HL-60 (cell line): ENCODE measurements at regions not wholly inside any gene's neighbourhood (a gene's known extent, or its start where the extent isn't known, plus 50 kb on each side); places are given as distances from the start of the nearest gene placed in this dataset.

Source experiments
- POLR2AphosphoS5 ChIP-seq: IDR thresholded peaks from 2 replicates; pipeline ENCODE4 v1.6.1; 2012; ENCODE audit warnings: low read depth
- TF ChIP-seq, protein P1 (sequence below): IDR thresholded peaks from one replicate; pipeline ENCODE4 v1.5.1; 2011; ENCODE audit warnings: low read length, control low read depth, inconsistent platforms; ENCODE audit not compliant: insufficient read depth
- TF ChIP-seq, protein P2 (sequence below): IDR thresholded peaks from 2 replicates; pipeline ENCODE4 v1.6.1; 2012; ENCODE audit warnings: low read depth; ENCODE audit not compliant: insufficient replicate concordance

DNA sequence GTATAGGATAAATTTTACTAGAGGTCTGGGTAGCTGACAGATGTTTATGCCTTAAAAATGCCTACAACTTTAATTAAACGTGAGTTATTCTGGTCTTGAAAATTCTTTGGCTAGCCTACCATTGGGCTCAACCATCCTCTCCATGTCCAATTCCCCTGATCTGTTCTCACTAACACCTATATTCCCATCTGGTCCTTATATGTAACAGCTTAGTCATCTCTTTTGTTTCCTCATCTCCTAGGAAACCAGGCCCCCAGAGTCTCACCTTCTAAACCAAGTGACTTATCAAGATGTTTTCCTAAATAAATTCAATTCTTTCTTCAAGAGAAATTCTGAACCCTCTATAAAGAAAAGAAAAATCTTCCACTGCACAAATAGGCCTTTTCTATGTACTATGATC is 148.5 kb downstream of the TTC32 start:
- TF ChIP-seq, protein P1, sequence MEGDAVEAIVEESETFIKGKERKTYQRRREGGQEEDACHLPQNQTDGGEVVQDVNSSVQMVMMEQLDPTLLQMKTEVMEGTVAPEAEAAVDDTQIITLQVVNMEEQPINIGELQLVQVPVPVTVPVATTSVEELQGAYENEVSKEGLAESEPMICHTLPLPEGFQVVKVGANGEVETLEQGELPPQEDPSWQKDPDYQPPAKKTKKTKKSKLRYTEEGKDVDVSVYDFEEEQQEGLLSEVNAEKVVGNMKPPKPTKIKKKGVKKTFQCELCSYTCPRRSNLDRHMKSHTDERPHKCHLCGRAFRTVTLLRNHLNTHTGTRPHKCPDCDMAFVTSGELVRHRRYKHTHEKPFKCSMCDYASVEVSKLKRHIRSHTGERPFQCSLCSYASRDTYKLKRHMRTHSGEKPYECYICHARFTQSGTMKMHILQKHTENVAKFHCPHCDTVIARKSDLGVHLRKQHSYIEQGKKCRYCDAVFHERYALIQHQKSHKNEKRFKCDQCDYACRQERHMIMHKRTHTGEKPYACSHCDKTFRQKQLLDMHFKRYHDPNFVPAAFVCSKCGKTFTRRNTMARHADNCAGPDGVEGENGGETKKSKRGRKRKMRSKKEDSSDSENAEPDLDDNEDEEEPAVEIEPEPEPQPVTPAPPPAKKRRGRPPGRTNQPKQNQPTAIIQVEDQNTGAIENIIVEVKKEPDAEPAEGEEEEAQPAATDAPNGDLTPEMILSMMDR: no peak
- TF ChIP-seq, protein P2, sequence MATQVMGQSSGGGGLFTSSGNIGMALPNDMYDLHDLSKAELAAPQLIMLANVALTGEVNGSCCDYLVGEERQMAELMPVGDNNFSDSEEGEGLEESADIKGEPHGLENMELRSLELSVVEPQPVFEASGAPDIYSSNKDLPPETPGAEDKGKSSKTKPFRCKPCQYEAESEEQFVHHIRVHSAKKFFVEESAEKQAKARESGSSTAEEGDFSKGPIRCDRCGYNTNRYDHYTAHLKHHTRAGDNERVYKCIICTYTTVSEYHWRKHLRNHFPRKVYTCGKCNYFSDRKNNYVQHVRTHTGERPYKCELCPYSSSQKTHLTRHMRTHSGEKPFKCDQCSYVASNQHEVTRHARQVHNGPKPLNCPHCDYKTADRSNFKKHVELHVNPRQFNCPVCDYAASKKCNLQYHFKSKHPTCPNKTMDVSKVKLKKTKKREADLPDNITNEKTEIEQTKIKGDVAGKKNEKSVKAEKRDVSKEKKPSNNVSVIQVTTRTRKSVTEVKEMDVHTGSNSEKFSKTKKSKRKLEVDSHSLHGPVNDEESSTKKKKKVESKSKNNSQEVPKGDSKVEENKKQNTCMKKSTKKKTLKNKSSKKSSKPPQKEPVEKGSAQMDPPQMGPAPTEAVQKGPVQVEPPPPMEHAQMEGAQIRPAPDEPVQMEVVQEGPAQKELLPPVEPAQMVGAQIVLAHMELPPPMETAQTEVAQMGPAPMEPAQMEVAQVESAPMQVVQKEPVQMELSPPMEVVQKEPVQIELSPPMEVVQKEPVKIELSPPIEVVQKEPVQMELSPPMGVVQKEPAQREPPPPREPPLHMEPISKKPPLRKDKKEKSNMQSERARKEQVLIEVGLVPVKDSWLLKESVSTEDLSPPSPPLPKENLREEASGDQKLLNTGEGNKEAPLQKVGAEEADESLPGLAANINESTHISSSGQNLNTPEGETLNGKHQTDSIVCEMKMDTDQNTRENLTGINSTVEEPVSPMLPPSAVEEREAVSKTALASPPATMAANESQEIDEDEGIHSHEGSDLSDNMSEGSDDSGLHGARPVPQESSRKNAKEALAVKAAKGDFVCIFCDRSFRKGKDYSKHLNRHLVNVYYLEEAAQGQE: no peak
- no peak for TF ChIP-seq POLR2AphosphoS5
